Activated naive CD4-positive, alpha-beta T cell treated with anti-CD3 and anti-CD28 coated beads, Interleukin-2, amount 50 U/mL, for 72 hours (primary cell): ENCODE measurements at regions not wholly inside any gene's neighbourhood (a gene's known extent, or its start where the extent isn't known, plus 50 kb on each side); places are given as distances from the start of the nearest gene placed in this dataset.

Source experiments
- ATAC-seq, 2 donors: fragments of 150-1000 bp; cut with Tn5 transposase; 2 replicates each; pipeline ENCODE4 v1.10.0; 2021; ENCODE audit warnings: mild to moderate bottlenecking in 2 of 2, moderate library complexity in 2 of 2
- DNase-seq, 2 donors: peaks; one replicate each; pipeline ENCODE4 v3.0.0; 2021 to 2022; ENCODE audit warnings: low spot score in 2 of 2
- H3K27ac Mint-ChIP-seq, 2 donors: one replicate each; pipeline ENCODE4 v1.8.0; 2022; ENCODE audit warnings: mild to moderate bottlenecking in 2 of 2, mixed read lengths in 2 of 2
- H3K36me3 Mint-ChIP-seq, 2 donors: one replicate each; pipeline ENCODE4 v1.8.0; 2022; ENCODE audit warnings: mixed read lengths in 2 of 2
- H3K9me3 Mint-ChIP-seq, 2 donors: one replicate each; pipeline ENCODE4 v1.8.0; 2022; ENCODE audit warnings: mixed read lengths in 2 of 2

- ATAC-seq (no peak), DNase-seq (no peak)
- Mint-ChIP-seq H3K36me3 (no peaks in the 10 kb centered on the region), H3K9me3 (no peaks in the 10 kb centered on the region), H3K27ac (no peak overlapping the region)
These were observed 165.0 kb downstream of the ZNF674 start for GRCh38 chrX:46380148-46380752.

GRCh38 chrX:46376246-46376885, 168.9 kb downstream of the ZNF674 start:
- DNase-seq (peak in 1 of 2 donors; percentile 2), ATAC-seq (peak; percentile 57 to 78)
- H3K27ac Mint-ChIP-seq, result peak overlapping the region in 1 of 2 donors; percentile 59
- no peaks in the 10 kb centered on the region for H3K36me3 Mint-ChIP-seq
- no peaks in the 10 kb centered on the region for H3K9me3 Mint-ChIP-seq

GRCh38 chrX:46375831-46376230, 169.4 kb downstream of the ZNF674 start:
- no peak for ATAC-seq
- H3K27ac Mint-ChIP-seq, result peak overlapping the region in 1 of 2 donors; percentile 59
- H3K36me3 Mint-ChIP-seq, result no peaks in the 10 kb centered on the region
- no peak for DNase-seq
- no peaks in the 10 kb centered on the region for H3K9me3 Mint-ChIP-seq

GRCh38 chrX:46374371-46374770, 170.8 kb downstream of the ZNF674 start:
- Mint-ChIP-seq H3K36me3 (no peaks in the 10 kb centered on the region), H3K27ac (no peak overlapping the region), H3K9me3 (no peaks in the 10 kb centered on the region)
- DNase-seq, result no peak
- no peak for ATAC-seq

- H3K27ac Mint-ChIP-seq, result no peak overlapping the region
- DNase-seq (no peak), ATAC-seq (no peak)
- H3K9me3 Mint-ChIP-seq, result no peaks in the 10 kb centered on the region
- no peaks in the 10 kb centered on the region for H3K36me3 Mint-ChIP-seq
These were observed 177.7 kb downstream of the ZNF674 start for GRCh38 chrX:46367491-46367890.

GRCh38 chrX:46366381-46367207, 178.6 kb downstream of the ZNF674 start:
- ATAC-seq (no peak), DNase-seq (no peak)
- H3K36me3 Mint-ChIP-seq, result no peaks in the 10 kb centered on the region
- no peaks in the 10 kb centered on the region for H3K9me3 Mint-ChIP-seq
- no peak overlapping the region for H3K27ac Mint-ChIP-seq

GRCh38 chrX:46354481-46354880, 190.7 kb downstream of the ZNF674 start:
- no peak for DNase-seq
- Mint-ChIP-seq H3K9me3 (no peaks in the 10 kb centered on the region), H3K27ac (no peak overlapping the region), H3K36me3 (no peaks in the 10 kb centered on the region)
- no peak for ATAC-seq

- DNase-seq (no peak), ATAC-seq (no peak)
- Mint-ChIP-seq H3K36me3 (no peaks in the 10 kb centered on the region), H3K9me3 (no peaks in the 10 kb centered on the region), H3K27ac (no peak overlapping the region)
These were observed 203.4 kb downstream of the ZNF674 start for GRCh38 chrX:46341767-46342322.

GRCh38 chrX:46340696-46341095, 204.5 kb downstream of the ZNF674 start:
- ATAC-seq (no peak), DNase-seq (no peak)
- Mint-ChIP-seq H3K27ac (no peak overlapping the region), H3K9me3 (peaks cover 4 to 5% of the 10 kb centered on the region in 2 donors), H3K36me3 (peaks cover 4 to 6% of the 10 kb centered on the region in 2 donors)

GRCh38 chrX:46333550-46333949, 211.7 kb downstream of the ZNF674 start:
- Mint-ChIP-seq H3K36me3 (peaks cover 4 to 11% of the 10 kb centered on the region in 2 donors), H3K9me3 (peaks cover 4 to 9% of the 10 kb centered on the region in 2 donors), H3K27ac (no peak overlapping the region)
- no peak for DNase-seq
- ATAC-seq, result no peak

GRCh38 chrX:46330981-46331380, 214.2 kb downstream of the ZNF674 start:
- ATAC-seq (no peak), DNase-seq (no peak)
- Mint-ChIP-seq H3K9me3 (peaks cover 2 to 7% of the 10 kb centered on the region in 2 donors), H3K27ac (no peak overlapping the region), H3K36me3 (peaks cover 1 to 9% of the 10 kb centered on the region in 2 donors)

GRCh38 chrX:46330513-46330912, 214.7 kb downstream of the ZNF674 start:
- DNase-seq (no peak), ATAC-seq (no peak)
- Mint-ChIP-seq H3K27ac (no peak overlapping the region), H3K36me3 (peaks cover 0 to 4% of the 10 kb centered on the region in 2 donors), H3K9me3 (peaks cover 0 to 3% of the 10 kb centered on the region in 2 donors)

GRCh38 chrX:46328133-46328532, 217.1 kb downstream of the ZNF674 start:
- ATAC-seq (no peak), DNase-seq (no peak)
- no peak overlapping the region for H3K27ac Mint-ChIP-seq
- H3K36me3 Mint-ChIP-seq, result no peaks in the 10 kb centered on the region
- H3K9me3 Mint-ChIP-seq, result peaks cover 0 to 4% of the 10 kb centered on the region in 2 donors

- Mint-ChIP-seq H3K9me3 (peaks cover 0 to 4% of the 10 kb centered on the region in 2 donors), H3K27ac (no peak overlapping the region), H3K36me3 (no peaks in the 10 kb centered on the region)
- ATAC-seq (no peak), DNase-seq (no peak)
These were observed 217.6 kb downstream of the ZNF674 start for GRCh38 chrX:46327566-46328115.

- no peaks in the 10 kb centered on the region for H3K36me3 Mint-ChIP-seq
- H3K27ac Mint-ChIP-seq, result no peak overlapping the region
- DNase-seq (no peak), ATAC-seq (no peak)
- peaks cover 0 to 4% of the 10 kb centered on the region in 2 donors for H3K9me3 Mint-ChIP-seq
These were observed 219.1 kb downstream of the ZNF674 start for GRCh38 chrX:46326161-46326560.

- H3K9me3 Mint-ChIP-seq, result peaks cover 0 to 4% of the 10 kb centered on the region in 2 donors
- DNase-seq, result peak; percentile 28 to 56
- H3K27ac Mint-ChIP-seq, result peak overlapping the region; percentile 77 to 82
- ATAC-seq, result peak; percentile 89 to 95
- H3K36me3 Mint-ChIP-seq, result no peaks in the 10 kb centered on the region
These were observed 219.8 kb downstream of the ZNF674 start for GRCh38 chrX:46325312-46325877.
